Common myeloid progenitor, CD34-positive (primary cell): ENCODE measurements at regions not wholly inside any gene's neighbourhood (a gene's known extent, or its start where the extent isn't known, plus 50 kb on each side); places are given as distances from the start of the nearest gene placed in this dataset.

ENCODE experiments used
- CTCF ChIA-PET: fragments of 350-600 bp; sonication (Branson Sonifier 250); formaldehyde crosslinking; loops from one replicate; lab custom pipeline; 2021; ENCODE audit warnings: antibody characterized with exemption; lab: Charles Lee
- POLR2A ChIA-PET: fragments of 350-600 bp; sonication (Branson Sonifier 250); formaldehyde crosslinking; loops from one replicate; lab custom pipeline; 2021; ENCODE audit warnings: antibody characterized with exemption; lab: Charles Lee
- DNase-seq, 3 donors: peaks; one replicate each; pipeline versions ENCODE4 v3.0.0 to v3.0.0-alpha.2; 2013
- H3K27ac ChIP-seq, 2 experiments: 1 replicate in 1 of 2; 2 replicates in 1 of 2; pipeline ENCODE4 v1.7.0; 2013; ENCODE audit warnings: inconsistent platforms in 2 of 2, low read length in 2 of 2, mild to moderate bottlenecking in 2 of 2, low read depth in 1 of 2, moderate library complexity in 1 of 2; ENCODE audit not compliant: severe bottlenecking in 2 of 2, insufficient read depth in 1 of 2, poor library complexity in 1 of 2
- H3K27me3 ChIP-seq, 5 experiments: replicated peaks in 2 of 5; 1 replicate in 3 of 5; 2 replicates in 2 of 5; pipeline versions ENCODE4 v1.6.1 to v1.7.0; 2013; ENCODE audit warnings: low read length in 4 of 5, mild to moderate bottlenecking in 2 of 5, moderate library complexity in 2 of 5, inconsistent platforms in 1 of 5; ENCODE audit not compliant: insufficient read depth in 5 of 5, control insufficient read depth in 4 of 5
- H3K36me3 ChIP-seq, 4 experiments: 1 replicate in 2 of 4; 2 replicates in 2 of 4; pipeline versions ENCODE4 v1.6.1 to v1.7.0; 2013; ENCODE audit warnings: low read length in 3 of 4, control low read depth in 1 of 4, mild to moderate bottlenecking in 1 of 4; ENCODE audit not compliant: control insufficient read depth in 4 of 4, insufficient read depth in 4 of 4
- H3K4me1 ChIP-seq, 4 experiments: 1 replicate in 3 of 4; 2 replicates in 1 of 4; pipeline versions ENCODE4 v1.6.1 to v1.7.1; 2013; ENCODE audit warnings: low read length in 3 of 4, mild to moderate bottlenecking in 3 of 4, control low read depth in 1 of 4, inconsistent platforms in 1 of 4, moderate library complexity in 1 of 4; ENCODE audit not compliant: control insufficient read depth in 4 of 4, insufficient read depth in 4 of 4; ENCODE audit errors: control extremely low read depth in 1 of 4
- H3K4me3 ChIP-seq, 7 experiments: 1 replicate in 4 of 7; 2 replicates in 3 of 7; pipeline versions ENCODE4 v1.5.1 to v1.7.0; 2013; ENCODE audit warnings: mild to moderate bottlenecking in 7 of 7, low read length in 6 of 7, moderate library complexity in 6 of 7, inconsistent platforms in 2 of 7, low read depth in 2 of 7, control low read depth in 1 of 7; ENCODE audit not compliant: insufficient read depth in 4 of 7, control insufficient read depth in 1 of 7; ENCODE audit errors: extremely low read depth in 1 of 7
- H3K9me3 ChIP-seq, 5 experiments: 1 replicate in 4 of 5; 2 replicates in 1 of 5; pipeline versions ENCODE4 v1.6.1 to v1.7.1; 2013; ENCODE audit warnings: low read length in 4 of 5, mild to moderate bottlenecking in 2 of 5, inconsistent platforms in 1 of 5, low read depth in 1 of 5, moderate library complexity in 1 of 5; ENCODE audit not compliant: control insufficient read depth in 4 of 5, insufficient read depth in 2 of 5; ENCODE audit errors: control extremely low read depth in 1 of 5
- WGBS: methylation state at CpG from one replicate; pipeline ENCODE4 v1.1.5; 2013; ENCODE audit not compliant: insufficient coverage; 5-methylcytosine and 5-hydroxymethylcytosine counted together

DNA sequence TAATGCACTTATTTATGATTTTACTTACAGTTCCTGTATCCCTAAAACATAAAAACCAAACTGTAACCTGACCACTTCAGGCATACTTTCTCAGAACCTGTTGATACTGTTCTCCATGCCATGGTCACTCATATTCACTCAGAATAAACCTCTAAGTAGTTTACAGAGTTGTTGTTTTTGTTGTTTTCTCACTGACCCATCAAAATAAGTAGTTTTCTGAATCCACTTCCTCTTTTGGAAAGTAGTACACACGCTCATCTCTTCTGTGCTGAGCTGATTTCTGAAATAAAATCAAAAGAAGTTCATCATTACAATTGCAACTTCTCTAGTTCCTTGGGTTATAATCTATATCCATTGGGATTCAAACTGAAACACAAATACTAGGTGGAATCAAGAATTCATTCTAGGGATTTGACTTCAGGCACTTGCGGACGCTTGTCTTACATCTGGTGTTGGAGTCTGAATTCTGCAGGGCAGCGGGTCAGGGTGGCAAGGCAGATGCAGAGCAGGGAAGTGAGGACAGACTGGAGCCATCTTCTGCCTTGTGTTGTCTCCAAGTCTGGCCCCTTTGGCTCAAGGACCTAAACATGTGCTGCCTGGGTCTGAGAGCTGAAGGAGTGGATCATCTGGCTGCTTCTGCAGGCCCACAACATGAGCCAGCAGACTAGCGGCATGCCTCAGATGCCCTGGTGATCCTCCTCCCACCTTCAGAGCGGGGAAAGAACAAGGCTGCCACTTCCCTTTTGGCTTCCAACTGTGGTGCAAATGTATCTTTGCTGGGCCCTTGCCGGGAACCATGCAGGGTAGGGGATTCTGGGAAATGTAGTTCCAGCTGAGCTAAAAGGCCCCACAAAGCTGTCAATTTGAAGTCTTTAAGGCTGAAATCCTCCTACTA lies 167.9 kb upstream of the MYLIP start:
- WGBS = 60% methylated on average over 5 of the region's 7 CpGs
- H3K4me3 ChIP-seq = no peak overlapping the region
- POLR2A ChIA-PET = no interaction called here
- peaks cover 5 to 17% (median 12%) of the 10 kb centered on the region in 4 experiments for H3K4me1 ChIP-seq
- no peaks in the 10 kb centered on the region for H3K27me3 ChIP-seq
- CTCF ChIA-PET = no interaction called here
- H3K9me3 ChIP-seq = peaks cover 0 to 2% (median 0%) of the 10 kb centered on the region in 5 experiments
- no peak overlapping the region for H3K27ac ChIP-seq
- peak in 1 of 3 donors; percentile 40 for DNase-seq
- no peaks in the 10 kb centered on the region for H3K36me3 ChIP-seq

DNA sequence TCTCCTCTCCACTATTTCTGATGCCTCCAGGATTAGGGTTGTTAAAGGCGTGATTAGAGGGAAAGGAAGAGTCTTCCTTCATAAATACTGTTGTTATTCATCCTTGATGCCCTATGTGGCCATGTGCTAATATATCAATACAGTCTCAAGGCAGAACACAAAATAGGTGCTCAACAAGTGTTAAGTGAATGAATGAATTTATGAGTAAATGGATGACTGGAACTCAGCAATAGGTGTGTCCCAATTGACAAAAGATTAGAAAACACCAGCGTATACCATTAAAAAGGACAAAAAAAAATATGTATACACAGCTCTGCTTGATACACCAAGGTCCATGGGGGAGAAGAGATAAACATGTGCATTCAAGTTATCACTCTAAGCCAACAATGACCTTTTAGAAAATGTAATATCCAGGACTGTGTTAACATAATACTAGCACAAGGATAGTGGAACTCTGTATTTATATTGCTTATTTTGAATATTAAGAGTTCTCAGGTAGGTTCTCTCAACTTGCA lies 171.2 kb upstream of the MYLIP start:
- no peaks in the 10 kb centered on the region for H3K27me3 ChIP-seq
- CTCF ChIA-PET = no interaction called here
- no CpG with 5 or more reads among the region's 2 CpGs for WGBS
- POLR2A ChIA-PET = no interaction called here
- no peak overlapping the region for H3K4me3 ChIP-seq
- H3K36me3 ChIP-seq = no peaks in the 10 kb centered on the region
- H3K4me1 ChIP-seq = peaks cover 5 to 22% (median 11%) of the 10 kb centered on the region in 4 experiments
- H3K27ac ChIP-seq = no peak overlapping the region
- no peak for DNase-seq
- H3K9me3 ChIP-seq = peaks cover 0 to 2% (median 0%) of the 10 kb centered on the region in 5 experiments

DNA sequence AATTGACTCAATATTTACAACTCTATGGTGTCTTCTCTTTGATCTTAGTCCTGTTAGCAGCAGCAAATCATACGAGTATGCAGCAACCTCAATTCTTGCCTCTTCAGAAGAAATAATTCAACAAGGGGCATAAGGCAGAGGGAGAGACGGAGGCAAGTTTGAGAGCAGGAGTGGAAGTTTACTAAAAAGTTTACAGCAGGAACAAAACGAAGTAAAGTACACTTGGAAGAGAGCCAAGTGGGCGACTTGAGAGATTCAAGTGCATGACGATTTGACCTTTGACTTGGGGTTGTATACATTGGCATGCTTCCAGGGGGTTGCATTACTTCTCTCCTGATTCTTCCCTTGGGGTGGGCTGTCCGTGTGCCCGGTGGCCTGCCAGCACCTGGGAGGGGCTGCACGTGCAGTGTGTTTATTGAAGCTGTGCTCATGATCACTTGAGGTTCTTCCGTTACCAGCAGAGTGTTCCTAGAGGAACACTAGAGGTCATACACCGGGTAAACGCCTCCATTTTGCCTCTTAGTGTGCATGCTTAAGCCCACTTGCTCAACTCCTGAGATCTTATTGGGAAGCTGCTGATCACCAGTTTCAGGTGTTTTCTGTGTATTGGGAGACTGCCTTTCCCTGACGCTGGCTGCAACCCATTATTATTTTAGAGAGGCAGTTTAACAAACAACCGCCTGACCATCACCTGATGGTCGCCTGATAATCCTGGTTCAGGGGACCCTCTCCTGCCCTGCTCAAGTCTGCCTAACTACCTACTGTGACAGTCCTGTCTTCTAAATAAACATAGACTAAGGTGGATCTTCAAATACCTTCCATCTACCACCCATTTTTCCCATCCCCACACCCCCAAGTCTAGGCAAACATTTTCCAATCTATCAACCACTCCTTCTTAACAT lies 172.4 kb upstream of the MYLIP start:
- H3K27ac ChIP-seq = no peak overlapping the region
- ChIA-PET POLR2A (no interaction called here), CTCF (no interaction called here)
- H3K4me1 ChIP-seq = peaks cover 0 to 10% (median 2%) of the 10 kb centered on the region in 4 experiments
- no peak overlapping the region for H3K4me3 ChIP-seq
- H3K9me3 ChIP-seq = peaks cover 0 to 2% (median 0%) of the 10 kb centered on the region in 5 experiments
- no peaks in the 10 kb centered on the region for H3K36me3 ChIP-seq
- 97% methylated on average over 14 of the region's 14 CpGs for WGBS
- DNase-seq = no peak
- H3K27me3 ChIP-seq = no peaks in the 10 kb centered on the region

DNA sequence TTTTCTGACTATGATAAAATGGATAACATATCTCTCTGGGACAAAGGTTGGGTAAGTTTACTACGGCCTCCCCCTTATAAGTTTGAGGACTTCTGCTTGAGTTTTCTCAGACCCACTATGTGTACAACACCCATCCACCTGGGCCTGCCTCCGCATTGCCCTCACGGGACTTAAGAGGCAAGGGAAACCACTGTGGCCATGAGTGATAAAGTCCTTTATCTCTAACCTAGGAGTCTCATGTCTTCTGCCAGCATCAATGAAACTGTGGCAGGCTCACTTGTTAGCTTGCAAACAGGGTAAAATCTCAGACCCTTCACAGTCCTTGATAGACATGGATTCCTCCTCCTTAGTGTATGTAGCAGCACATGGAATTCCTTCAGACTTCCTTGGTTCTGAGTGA lies 173.4 kb upstream of the MYLIP start:
- Histone ChIP-seq H3K9me3 (peaks cover 0 to 2% (median 0%) of the 10 kb centered on the region in 5 experiments), H3K27ac (no peak overlapping the region), H3K4me1 (peaks cover 0 to 6% (median 0%) of the 10 kb centered on the region in 4 experiments), H3K27me3 (no peaks in the 10 kb centered on the region), H3K36me3 (no peaks in the 10 kb centered on the region), H3K4me3 (no peak overlapping the region)
- POLR2A ChIA-PET = no interaction called here
- 90% methylated on average over 3 of the region's 3 CpGs for WGBS
- no peak for DNase-seq
- CTCF ChIA-PET = no interaction called here

DNA sequence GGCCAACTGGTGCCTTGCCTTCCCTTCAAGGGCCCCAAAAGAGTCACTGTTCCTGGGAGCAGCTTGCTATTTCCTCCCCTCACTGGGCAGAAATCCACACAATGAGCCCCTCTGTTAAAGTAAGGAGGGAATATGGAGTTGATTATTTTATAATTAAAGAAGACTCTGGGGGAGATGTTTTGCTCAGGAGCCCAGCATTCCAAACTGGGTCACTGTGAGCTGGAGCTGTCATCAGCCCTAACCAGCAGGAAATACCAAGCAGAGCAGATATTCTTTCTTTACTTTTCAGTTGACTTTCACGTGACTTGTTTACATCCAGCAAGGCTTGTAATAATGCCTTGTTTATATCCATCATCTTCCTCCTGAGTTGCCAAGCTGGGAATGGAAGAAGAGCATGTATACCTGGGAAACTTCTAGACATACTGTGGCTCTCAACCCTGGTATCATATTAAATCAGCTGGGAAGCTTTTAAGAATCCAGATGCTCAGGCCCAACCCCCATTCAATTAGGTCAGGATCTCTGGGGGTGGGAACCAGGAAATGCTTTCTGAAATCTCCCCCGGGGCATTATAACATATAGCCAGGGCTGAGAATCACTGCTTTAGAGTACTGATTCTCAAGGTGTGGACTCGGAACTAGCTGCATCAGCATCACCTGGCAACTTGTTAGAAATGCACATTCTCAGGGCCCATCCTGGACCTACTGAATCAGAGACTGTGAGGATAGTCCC lies 175.6 kb upstream of the MYLIP start:
- ChIA-PET CTCF (no interaction called here), POLR2A (interaction anchor here (0.7 kb wide), 1 partner anchor 138 kb away, joined by 3 read pairs; no protein-coding TSS in a partner anchor)
- Histone ChIP-seq H3K9me3 (no peaks in the 10 kb centered on the region), H3K36me3 (no peaks in the 10 kb centered on the region), H3K4me3 (no peak overlapping the region), H3K27me3 (no peaks in the 10 kb centered on the region), H3K4me1 (peaks cover 0 to 6% (median 0%) of the 10 kb centered on the region in 4 experiments), H3K27ac (no peak overlapping the region)
- no peak for DNase-seq
- WGBS = 52% methylated on average over 2 of the region's 3 CpGs

DNA sequence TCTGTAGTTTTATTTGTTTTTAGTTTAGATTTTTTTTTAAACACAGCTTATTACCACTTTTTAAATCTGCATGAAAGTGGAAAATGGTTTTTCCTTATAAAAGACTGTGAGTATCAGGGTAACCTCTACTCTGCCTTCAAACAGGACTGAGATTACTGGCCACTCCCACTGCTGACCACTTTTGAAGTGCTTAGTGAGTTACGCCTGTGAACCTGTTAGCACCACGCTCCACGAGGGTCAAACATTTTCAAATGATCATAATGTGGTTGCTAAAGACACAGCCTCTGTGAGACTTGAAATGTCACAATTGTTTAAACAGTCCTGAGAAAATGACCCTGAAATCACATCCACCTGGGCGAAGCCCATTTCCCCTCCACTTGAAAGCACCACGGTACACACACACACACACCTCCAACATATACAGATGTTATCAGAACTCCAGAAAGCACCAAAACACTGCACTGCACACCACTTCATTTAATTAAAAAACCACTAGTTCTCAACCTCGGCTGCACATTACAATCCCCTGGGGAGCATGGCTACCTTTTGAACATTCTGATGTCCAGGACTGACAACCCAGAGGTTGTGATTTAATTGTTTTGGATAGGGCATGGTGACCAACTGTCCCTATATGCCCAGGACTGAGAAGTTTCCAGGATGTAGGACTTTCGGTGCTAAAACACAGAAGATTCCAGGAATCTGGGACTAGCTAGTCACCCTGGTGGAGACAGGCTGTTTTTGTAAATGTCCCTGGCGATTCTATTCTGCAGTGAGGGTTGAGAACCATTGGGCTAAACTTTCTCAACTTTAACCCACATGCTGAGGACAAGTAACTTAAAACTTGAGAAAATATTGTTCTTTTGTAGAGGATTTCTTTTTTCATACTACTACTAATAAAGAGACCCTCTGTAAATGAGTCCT lies 176.4 kb upstream of the MYLIP start:
- H3K36me3 ChIP-seq = no peaks in the 10 kb centered on the region
- no peak overlapping the region for H3K27ac ChIP-seq
- H3K4me3 ChIP-seq = no peak overlapping the region
- H3K9me3 ChIP-seq = peaks cover 0 to 3% (median 0%) of the 10 kb centered on the region in 5 experiments
- DNase-seq = no peak
- ChIA-PET POLR2A (interaction anchor here (0.7 kb wide), 1 partner anchor 137 kb away, joined by 3 read pairs; no protein-coding TSS in a partner anchor), CTCF (no interaction called here)
- no peaks in the 10 kb centered on the region for H3K27me3 ChIP-seq
- peaks cover 0 to 6% (median 0%) of the 10 kb centered on the region in 4 experiments for H3K4me1 ChIP-seq
- 82% methylated on average over 5 of the region's 8 CpGs for WGBS
